ENCODE measurements at regions not wholly inside any gene's neighbourhood (a gene's known extent, or its start where the extent isn't known, plus 50 kb on each side); places are given as distances from the start of the nearest gene placed in this dataset.
A peak's percentile ranks its signal among the peaks of the same experiment; 100 is the strongest.

DNA sequence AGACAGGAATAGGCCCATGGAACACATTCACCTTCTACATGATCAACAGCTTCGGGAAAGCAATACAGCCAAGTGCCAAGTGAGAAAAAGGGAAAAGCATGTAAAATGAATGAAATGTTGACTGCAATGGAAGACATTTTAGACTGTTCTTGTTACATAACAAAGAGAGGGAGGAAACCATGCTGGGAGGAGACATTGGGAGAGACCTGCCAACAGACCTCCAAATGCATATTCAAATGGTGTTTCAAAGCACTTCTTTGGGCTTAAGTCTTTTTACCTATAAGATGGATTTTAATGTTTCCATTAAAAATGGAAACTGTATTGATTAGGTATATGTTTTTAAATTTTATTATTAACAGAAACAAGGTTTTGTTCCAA lies 350.0 kb upstream of the THBS1 start:
- H3K4me3 ChIP-seq (ENCODE audit: control insufficient read depth, low read depth, low read length): no peak overlapping the region
- DNase-seq (ENCODE audit: low read depth): no peak
- TF ChIP-seq, protein P1, sequence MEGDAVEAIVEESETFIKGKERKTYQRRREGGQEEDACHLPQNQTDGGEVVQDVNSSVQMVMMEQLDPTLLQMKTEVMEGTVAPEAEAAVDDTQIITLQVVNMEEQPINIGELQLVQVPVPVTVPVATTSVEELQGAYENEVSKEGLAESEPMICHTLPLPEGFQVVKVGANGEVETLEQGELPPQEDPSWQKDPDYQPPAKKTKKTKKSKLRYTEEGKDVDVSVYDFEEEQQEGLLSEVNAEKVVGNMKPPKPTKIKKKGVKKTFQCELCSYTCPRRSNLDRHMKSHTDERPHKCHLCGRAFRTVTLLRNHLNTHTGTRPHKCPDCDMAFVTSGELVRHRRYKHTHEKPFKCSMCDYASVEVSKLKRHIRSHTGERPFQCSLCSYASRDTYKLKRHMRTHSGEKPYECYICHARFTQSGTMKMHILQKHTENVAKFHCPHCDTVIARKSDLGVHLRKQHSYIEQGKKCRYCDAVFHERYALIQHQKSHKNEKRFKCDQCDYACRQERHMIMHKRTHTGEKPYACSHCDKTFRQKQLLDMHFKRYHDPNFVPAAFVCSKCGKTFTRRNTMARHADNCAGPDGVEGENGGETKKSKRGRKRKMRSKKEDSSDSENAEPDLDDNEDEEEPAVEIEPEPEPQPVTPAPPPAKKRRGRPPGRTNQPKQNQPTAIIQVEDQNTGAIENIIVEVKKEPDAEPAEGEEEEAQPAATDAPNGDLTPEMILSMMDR (conservative IDR thresholded peaks at IDR 0.05; ENCODE audit: control insufficient read depth, insufficient read depth, low read depth, low read length): no peak

DNA sequence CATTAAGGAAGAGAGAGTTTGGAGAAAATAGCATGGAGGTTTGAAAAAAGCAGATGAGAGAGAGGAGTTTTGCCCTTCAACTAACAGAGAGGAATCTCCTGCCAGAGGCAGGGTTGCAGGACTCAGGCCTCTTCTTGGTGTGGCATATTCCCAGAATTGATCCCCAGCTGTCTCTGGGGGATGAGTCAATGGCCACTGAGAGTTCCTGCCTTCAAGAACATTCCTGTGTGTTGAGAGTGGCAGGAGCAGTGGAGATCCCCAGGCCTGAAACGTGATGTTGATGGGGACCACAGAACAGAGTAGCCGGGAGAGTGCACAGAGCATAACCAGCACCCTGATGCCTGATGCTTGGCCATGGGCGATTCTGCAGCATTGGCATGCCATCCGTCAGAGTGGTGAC lies 348.4 kb upstream of the THBS1 start:
- no peak overlapping the region for H3K4me3 ChIP-seq (ENCODE audit: control insufficient read depth, low read depth, low read length)
- peak; percentile 90 for DNase-seq (ENCODE audit: low read depth)

DNA sequence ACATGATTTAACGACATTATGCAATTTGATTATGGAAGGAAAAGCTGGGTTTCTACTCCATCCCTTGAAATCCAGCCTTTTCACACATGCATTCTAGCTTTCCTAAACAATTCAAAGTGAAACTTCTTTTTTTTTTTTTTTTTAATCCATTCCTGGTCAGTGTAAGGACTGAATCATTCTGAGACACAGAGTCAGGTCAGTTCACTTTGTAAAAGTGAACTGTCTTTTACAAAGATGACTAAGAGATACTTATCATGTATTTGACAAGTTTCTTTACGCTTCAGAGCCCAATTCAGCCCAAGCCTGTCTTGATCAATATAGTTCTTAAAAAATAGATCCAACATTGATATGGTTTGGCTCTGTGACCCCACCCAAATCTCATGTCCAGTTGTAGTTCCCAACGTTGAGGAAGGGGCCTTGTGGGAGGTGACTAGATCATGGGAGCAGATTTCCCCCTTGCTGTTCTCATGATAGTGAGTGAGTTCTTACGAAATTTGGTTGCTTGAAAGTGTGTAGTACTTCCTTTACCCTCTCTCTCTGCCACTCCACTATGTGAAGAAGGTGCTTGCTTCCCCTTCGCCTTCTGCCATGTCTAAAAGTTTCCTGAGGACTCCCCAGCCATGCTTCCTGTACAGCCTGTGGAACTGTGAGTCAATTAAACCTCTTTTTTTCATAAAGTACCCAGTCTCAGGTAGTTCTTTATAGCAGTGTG lies 345.6 kb upstream of the THBS1 start:
- no peak overlapping the region for H3K4me3 ChIP-seq (ENCODE audit: control insufficient read depth, low read depth, low read length)
- TF ChIP-seq, protein P1 (conservative IDR thresholded peaks at IDR 0.05; ENCODE audit: control insufficient read depth, insufficient read depth, low read depth, low read length): no peak
- DNase-seq (ENCODE audit: low read depth): peak; percentile 75

More for the DNA sequence above, 348.4 kb upstream of the THBS1 start:
- TF ChIP-seq, protein P1 (conservative IDR thresholded peaks at IDR 0.05; ENCODE audit: control insufficient read depth, insufficient read depth, low read depth, low read length): no peak

GRCh38 chr15:39236375-39236774 lies 344.5 kb upstream of the THBS1 start:
- no peak for DNase-seq (ENCODE audit: low read depth)
- TF ChIP-seq, protein P1 (conservative IDR thresholded peaks at IDR 0.05; ENCODE audit: control insufficient read depth, insufficient read depth, low read depth, low read length): no peak
- no peak overlapping the region for H3K4me3 ChIP-seq (ENCODE audit: control insufficient read depth, low read depth, low read length)

DNA sequence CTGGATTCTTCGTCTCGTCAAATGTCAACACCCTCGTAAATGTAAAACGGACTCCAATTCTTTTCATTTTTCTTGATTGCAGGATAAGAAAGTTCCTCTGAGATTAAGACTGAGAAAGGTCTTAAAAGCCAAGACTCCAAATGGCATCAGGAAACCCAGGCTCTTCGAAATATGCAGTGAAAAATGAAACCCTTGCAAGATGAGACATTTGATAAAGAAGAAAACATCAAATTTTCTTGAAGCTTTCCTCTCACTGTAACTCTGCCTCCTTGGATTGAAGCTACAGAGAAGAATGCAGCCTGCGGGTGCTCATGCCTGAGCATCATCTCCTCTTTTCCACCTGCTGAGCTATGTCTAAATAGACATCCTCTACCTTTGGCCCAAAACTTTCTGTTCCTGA lies 342.4 kb upstream of the THBS1 start:
- TF ChIP-seq, protein P1 (conservative IDR thresholded peaks at IDR 0.05; ENCODE audit: control insufficient read depth, insufficient read depth, low read depth, low read length): no peak
- DNase-seq (ENCODE audit: low read depth): no peak
- no peak overlapping the region for H3K4me3 ChIP-seq (ENCODE audit: control insufficient read depth, low read depth, low read length)

DNA sequence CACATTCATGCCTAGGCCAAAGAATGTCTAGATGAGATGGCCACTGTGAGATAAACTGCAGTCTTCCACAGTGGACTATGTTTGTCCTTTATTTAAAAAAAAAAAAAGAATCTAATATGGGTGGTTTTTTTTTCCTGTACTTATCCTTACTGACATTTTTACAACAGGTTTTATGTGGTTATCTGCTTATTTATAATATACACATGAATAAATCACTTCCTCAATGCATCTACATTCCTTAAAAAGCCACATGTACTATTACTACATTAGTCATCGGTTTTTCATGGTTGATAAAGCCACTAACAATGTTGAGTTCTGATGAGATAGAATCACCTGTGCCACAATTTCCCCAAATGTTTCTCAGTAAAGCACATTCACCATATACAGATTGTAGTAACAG lies 341.3 kb upstream of the THBS1 start:
- peak; percentile 61 for DNase-seq (ENCODE audit: low read depth)
- TF ChIP-seq, protein P1 (conservative IDR thresholded peaks at IDR 0.05; ENCODE audit: control insufficient read depth, insufficient read depth, low read depth, low read length): no peak
- H3K4me3 ChIP-seq (ENCODE audit: control insufficient read depth, low read depth, low read length): no peak overlapping the region
